ENCODE measurements at regions not wholly inside any gene's neighbourhood (a gene's known extent, or its start where the extent isn't known, plus 50 kb on each side); places are given as distances from the start of the nearest gene placed in this dataset.

- no peak overlapping the region for H3K4me3 ChIP-seq (ENCODE audit: low read length)
- H3K9me3 ChIP-seq (ENCODE audit: insufficient read depth, low read depth, low read length), result no peaks in the 10 kb centered on the region
- no peaks in the 10 kb centered on the region for H3K36me3 ChIP-seq (ENCODE audit: insufficient read depth, low read depth, low read length)
- no peaks in the 10 kb centered on the region for H3K4me1 ChIP-seq (ENCODE audit: insufficient read depth, low read length)
- H3K27ac ChIP-seq (ENCODE audit: low read length), result no peak overlapping the region
- no peaks in the 10 kb centered on the region for H3K27me3 ChIP-seq (ENCODE audit: insufficient read depth, low read length)
- H3K9ac ChIP-seq (ENCODE audit: low read depth, low read length), result no peak overlapping the region
These were observed 411.7 kb downstream of the PTPRU start for GRCh38 chr1:29648026-29648425.

- H3K4me1 ChIP-seq (ENCODE audit: insufficient read depth, low read length), result no peaks in the 10 kb centered on the region
- H3K4me3 ChIP-seq (ENCODE audit: low read length), result no peak overlapping the region
- H3K9ac ChIP-seq (ENCODE audit: low read depth, low read length), result no peak overlapping the region
- H3K9me3 ChIP-seq (ENCODE audit: insufficient read depth, low read depth, low read length), result no peaks in the 10 kb centered on the region
- H3K36me3 ChIP-seq (ENCODE audit: insufficient read depth, low read depth, low read length), result no peaks in the 10 kb centered on the region
- no peak overlapping the region for H3K27ac ChIP-seq (ENCODE audit: low read length)
- no peaks in the 10 kb centered on the region for H3K27me3 ChIP-seq (ENCODE audit: insufficient read depth, low read length)
These were observed 411.3 kb downstream of the PTPRU start for GRCh38 chr1:29647581-29647980.

- Histone ChIP-seq H3K36me3 (ENCODE audit: insufficient read depth, low read depth, low read length) (no peaks in the 10 kb centered on the region), H3K27ac (ENCODE audit: low read length) (no peak overlapping the region), H3K27me3 (ENCODE audit: insufficient read depth, low read length) (no peaks in the 10 kb centered on the region), H3K9me3 (ENCODE audit: insufficient read depth, low read depth, low read length) (no peaks in the 10 kb centered on the region), H3K4me1 (ENCODE audit: insufficient read depth, low read length) (no peaks in the 10 kb centered on the region), H3K9ac (ENCODE audit: low read depth, low read length) (no peak overlapping the region), H3K4me3 (ENCODE audit: low read length) (no peak overlapping the region)
These were observed 409.9 kb downstream of the PTPRU start for GRCh38 chr1:29646161-29646775.

GRCh38 chr1:29645586-29645985 is 409.3 kb downstream of the PTPRU start:
- Histone ChIP-seq H3K9ac (ENCODE audit: low read depth, low read length) (no peak overlapping the region), H3K9me3 (ENCODE audit: insufficient read depth, low read depth, low read length) (no peaks in the 10 kb centered on the region), H3K27me3 (ENCODE audit: insufficient read depth, low read length) (no peaks in the 10 kb centered on the region), H3K4me1 (ENCODE audit: insufficient read depth, low read length) (no peaks in the 10 kb centered on the region), H3K36me3 (ENCODE audit: insufficient read depth, low read depth, low read length) (no peaks in the 10 kb centered on the region), H3K4me3 (ENCODE audit: low read length) (no peak overlapping the region), H3K27ac (ENCODE audit: low read length) (no peak overlapping the region)

- Histone ChIP-seq H3K9me3 (ENCODE audit: insufficient read depth, low read depth, low read length) (no peaks in the 10 kb centered on the region), H3K27me3 (ENCODE audit: insufficient read depth, low read length) (no peaks in the 10 kb centered on the region), H3K9ac (ENCODE audit: low read depth, low read length) (no peak overlapping the region), H3K4me3 (ENCODE audit: low read length) (no peak overlapping the region), H3K27ac (ENCODE audit: low read length) (no peak overlapping the region), H3K4me1 (ENCODE audit: insufficient read depth, low read length) (no peaks in the 10 kb centered on the region), H3K36me3 (ENCODE audit: insufficient read depth, low read depth, low read length) (no peaks in the 10 kb centered on the region)
These were observed 408.5 kb downstream of the PTPRU start for GRCh38 chr1:29644812-29645211.

- no peak overlapping the region for H3K9ac ChIP-seq (ENCODE audit: low read depth, low read length)
- H3K27ac ChIP-seq (ENCODE audit: low read length), result no peak overlapping the region
- no peaks in the 10 kb centered on the region for H3K36me3 ChIP-seq (ENCODE audit: insufficient read depth, low read depth, low read length)
- H3K27me3 ChIP-seq (ENCODE audit: insufficient read depth, low read length), result no peaks in the 10 kb centered on the region
- H3K4me3 ChIP-seq (ENCODE audit: low read length), result no peak overlapping the region
- H3K9me3 ChIP-seq (ENCODE audit: insufficient read depth, low read depth, low read length), result no peaks in the 10 kb centered on the region
- H3K4me1 ChIP-seq (ENCODE audit: insufficient read depth, low read length), result no peaks in the 10 kb centered on the region
These were observed 407.6 kb downstream of the PTPRU start for GRCh38 chr1:29643838-29644440.

GRCh38 chr1:29643281-29643680 is 407.0 kb downstream of the PTPRU start:
- no peaks in the 10 kb centered on the region for H3K9me3 ChIP-seq (ENCODE audit: insufficient read depth, low read depth, low read length)
- H3K4me3 ChIP-seq (ENCODE audit: low read length), result no peak overlapping the region
- H3K27ac ChIP-seq (ENCODE audit: low read length), result no peak overlapping the region
- H3K4me1 ChIP-seq (ENCODE audit: insufficient read depth, low read length), result no peaks in the 10 kb centered on the region
- H3K27me3 ChIP-seq (ENCODE audit: insufficient read depth, low read length), result no peaks in the 10 kb centered on the region
- no peak overlapping the region for H3K9ac ChIP-seq (ENCODE audit: low read depth, low read length)
- H3K36me3 ChIP-seq (ENCODE audit: insufficient read depth, low read depth, low read length), result no peaks in the 10 kb centered on the region

GRCh38 chr1:29642519-29642918 is 406.2 kb downstream of the PTPRU start:
- Histone ChIP-seq H3K27me3 (ENCODE audit: insufficient read depth, low read length) (no peaks in the 10 kb centered on the region), H3K4me3 (ENCODE audit: low read length) (no peak overlapping the region), H3K36me3 (ENCODE audit: insufficient read depth, low read depth, low read length) (no peaks in the 10 kb centered on the region), H3K9ac (ENCODE audit: low read depth, low read length) (no peak overlapping the region), H3K9me3 (ENCODE audit: insufficient read depth, low read depth, low read length) (no peaks in the 10 kb centered on the region), H3K4me1 (ENCODE audit: insufficient read depth, low read length) (no peaks in the 10 kb centered on the region), H3K27ac (ENCODE audit: low read length) (no peak overlapping the region)

GRCh38 chr1:29641921-29642320 is 405.6 kb downstream of the PTPRU start:
- Histone ChIP-seq H3K9ac (ENCODE audit: low read depth, low read length) (no peak overlapping the region), H3K4me3 (ENCODE audit: low read length) (no peak overlapping the region), H3K36me3 (ENCODE audit: insufficient read depth, low read depth, low read length) (no peaks in the 10 kb centered on the region), H3K27ac (ENCODE audit: low read length) (no peak overlapping the region), H3K9me3 (ENCODE audit: insufficient read depth, low read depth, low read length) (no peaks in the 10 kb centered on the region), H3K27me3 (ENCODE audit: insufficient read depth, low read length) (no peaks in the 10 kb centered on the region), H3K4me1 (ENCODE audit: insufficient read depth, low read length) (no peaks in the 10 kb centered on the region)

GRCh38 chr1:29640428-29640785 is 404.1 kb downstream of the PTPRU start:
- Histone ChIP-seq H3K4me1 (ENCODE audit: insufficient read depth, low read length) (no peaks in the 10 kb centered on the region), H3K9ac (ENCODE audit: low read depth, low read length) (no peak overlapping the region), H3K36me3 (ENCODE audit: insufficient read depth, low read depth, low read length) (no peaks in the 10 kb centered on the region), H3K9me3 (ENCODE audit: insufficient read depth, low read depth, low read length) (no peaks in the 10 kb centered on the region), H3K4me3 (ENCODE audit: low read length) (no peak overlapping the region), H3K27me3 (ENCODE audit: insufficient read depth, low read length) (no peaks in the 10 kb centered on the region), H3K27ac (ENCODE audit: low read length) (no peak overlapping the region)

GRCh38 chr1:29639741-29640427 is 403.6 kb downstream of the PTPRU start:
- Histone ChIP-seq H3K4me1 (ENCODE audit: insufficient read depth, low read length) (no peaks in the 10 kb centered on the region), H3K36me3 (ENCODE audit: insufficient read depth, low read depth, low read length) (no peaks in the 10 kb centered on the region), H3K27ac (ENCODE audit: low read length) (no peak overlapping the region), H3K9me3 (ENCODE audit: insufficient read depth, low read depth, low read length) (no peaks in the 10 kb centered on the region), H3K9ac (ENCODE audit: low read depth, low read length) (no peak overlapping the region), H3K27me3 (ENCODE audit: insufficient read depth, low read length) (no peaks in the 10 kb centered on the region), H3K4me3 (ENCODE audit: low read length) (no peak overlapping the region)

- Histone ChIP-seq H3K27me3 (ENCODE audit: insufficient read depth, low read length) (no peaks in the 10 kb centered on the region), H3K9me3 (ENCODE audit: insufficient read depth, low read depth, low read length) (no peaks in the 10 kb centered on the region), H3K9ac (ENCODE audit: low read depth, low read length) (no peak overlapping the region), H3K36me3 (ENCODE audit: insufficient read depth, low read depth, low read length) (no peaks in the 10 kb centered on the region), H3K4me1 (ENCODE audit: insufficient read depth, low read length) (no peaks in the 10 kb centered on the region), H3K4me3 (ENCODE audit: low read length) (no peak overlapping the region), H3K27ac (ENCODE audit: low read length) (no peak overlapping the region)
These were observed 402.9 kb downstream of the PTPRU start for GRCh38 chr1:29639156-29639736.
